ENCODE measurements at regions not wholly inside any gene's neighbourhood (a gene's known extent, or its start where the extent isn't known, plus 50 kb on each side); places are given as distances from the start of the nearest gene placed in this dataset.

- TF ChIP-seq CTCF (IDR thresholded peaks at IDR 0.05; ENCODE audit: insufficient read depth, low read length, poor library complexity, severe bottlenecking) (no peak), EZH2phosphoT487 (conservative IDR thresholded peaks at IDR 0.05; ENCODE audit: low read length) (no peak)
Measured at GRCh38 chr10:64617085-64617484, 1095.9 kb downstream of the REEP3 start.
